GM13976 (cell line): ENCODE measurements at regions not wholly inside any gene's neighbourhood (a gene's known extent, or its start where the extent isn't known, plus 50 kb on each side); places are given as distances from the start of the nearest gene placed in this dataset.

Source experiments
- DNase-seq: peaks from one replicate; pipeline ENCODE4 v3.0.0; 2012; ENCODE audit warnings: low spot score
- in situ Hi-C: fragments of 300-500 bp; cut with MboI; formaldehyde crosslinking; loops from one replicate; pipeline ENCODE4 v1.12.0; 2022; ENCODE audit warnings: low sequenced_read_pairs, mixed read lengths, inconsistent platforms; ENCODE audit not compliant: unreplicated experiment
- TF ChIP-seq, protein P1 (sequence below): IDR thresholded peaks from 2 replicates; pipeline ENCODE4 v1.5.1; 2012; ENCODE audit warnings: borderline replicate concordance, mild to moderate bottlenecking; ENCODE audit not compliant: insufficient read depth; ENCODE audit errors: extremely low read depth, missing control alignments, control extremely low read depth

- DNase-seq = no peak
- in situ Hi-C loops = no loop called here
- TF ChIP-seq, protein P1, sequence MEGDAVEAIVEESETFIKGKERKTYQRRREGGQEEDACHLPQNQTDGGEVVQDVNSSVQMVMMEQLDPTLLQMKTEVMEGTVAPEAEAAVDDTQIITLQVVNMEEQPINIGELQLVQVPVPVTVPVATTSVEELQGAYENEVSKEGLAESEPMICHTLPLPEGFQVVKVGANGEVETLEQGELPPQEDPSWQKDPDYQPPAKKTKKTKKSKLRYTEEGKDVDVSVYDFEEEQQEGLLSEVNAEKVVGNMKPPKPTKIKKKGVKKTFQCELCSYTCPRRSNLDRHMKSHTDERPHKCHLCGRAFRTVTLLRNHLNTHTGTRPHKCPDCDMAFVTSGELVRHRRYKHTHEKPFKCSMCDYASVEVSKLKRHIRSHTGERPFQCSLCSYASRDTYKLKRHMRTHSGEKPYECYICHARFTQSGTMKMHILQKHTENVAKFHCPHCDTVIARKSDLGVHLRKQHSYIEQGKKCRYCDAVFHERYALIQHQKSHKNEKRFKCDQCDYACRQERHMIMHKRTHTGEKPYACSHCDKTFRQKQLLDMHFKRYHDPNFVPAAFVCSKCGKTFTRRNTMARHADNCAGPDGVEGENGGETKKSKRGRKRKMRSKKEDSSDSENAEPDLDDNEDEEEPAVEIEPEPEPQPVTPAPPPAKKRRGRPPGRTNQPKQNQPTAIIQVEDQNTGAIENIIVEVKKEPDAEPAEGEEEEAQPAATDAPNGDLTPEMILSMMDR = no peak
Observed at GRCh38 chr2:5869936-5870335, 177.8 kb downstream of the SOX11 start.

DNA sequence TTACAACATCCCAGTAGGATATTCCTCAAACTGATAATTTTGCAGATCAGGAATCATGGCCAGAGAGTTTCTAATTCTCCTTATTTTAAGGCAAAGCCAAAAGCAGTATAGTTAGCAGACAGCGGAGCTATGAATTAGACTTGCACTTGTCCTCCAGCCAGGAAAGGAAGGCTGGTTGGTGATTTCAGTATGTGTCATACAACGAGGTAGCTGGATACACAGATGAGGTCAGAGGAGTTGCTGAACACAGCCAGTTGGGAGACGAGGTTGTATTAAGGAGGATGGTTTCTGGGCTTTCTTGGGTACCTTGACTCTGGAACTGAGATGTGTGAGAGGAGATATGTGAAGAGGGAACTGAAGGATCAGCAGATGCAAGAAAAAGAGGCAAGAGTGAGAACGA, 185.2 kb downstream of the SOX11 start:
- in situ Hi-C loops = no loop called here
- TF ChIP-seq, protein P1 = no peak
- no peak for DNase-seq

DNA sequence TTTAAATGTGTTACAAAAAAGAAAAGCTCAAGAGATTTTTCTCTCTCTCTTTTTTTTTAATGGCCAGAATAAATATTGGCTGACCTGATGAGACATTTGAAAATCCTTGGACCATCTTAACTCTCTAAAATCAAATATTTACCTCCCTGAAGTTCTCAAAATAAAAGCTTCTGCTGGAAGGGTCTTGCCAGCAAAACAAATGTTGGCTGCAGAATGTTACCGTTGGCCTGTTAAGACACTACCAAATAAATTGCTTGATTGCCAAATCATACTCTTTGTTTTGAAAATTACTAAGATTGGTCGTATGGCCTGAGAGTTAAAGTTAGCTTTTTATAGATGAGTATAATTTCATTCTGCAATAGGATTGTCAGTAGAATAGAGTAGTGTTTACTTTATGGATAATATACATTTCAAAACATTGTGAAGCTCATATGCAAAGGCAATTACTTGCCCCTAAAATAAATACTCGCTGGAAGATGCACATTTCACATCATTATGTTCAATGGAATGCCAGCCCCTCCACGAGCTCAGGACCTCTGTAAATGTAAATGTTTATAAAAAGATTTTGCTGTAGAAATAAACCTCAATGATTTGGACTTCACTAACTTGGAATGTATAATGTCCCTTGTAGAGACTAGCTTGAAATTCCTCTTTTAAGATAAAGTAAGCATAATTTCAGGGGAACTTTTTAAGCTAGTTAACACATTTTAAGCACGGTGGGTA, 193.4 kb downstream of the SOX11 start:
- TF ChIP-seq, protein P1 = no peak
- in situ Hi-C loops = no loop called here
- no peak for DNase-seq

DNA sequence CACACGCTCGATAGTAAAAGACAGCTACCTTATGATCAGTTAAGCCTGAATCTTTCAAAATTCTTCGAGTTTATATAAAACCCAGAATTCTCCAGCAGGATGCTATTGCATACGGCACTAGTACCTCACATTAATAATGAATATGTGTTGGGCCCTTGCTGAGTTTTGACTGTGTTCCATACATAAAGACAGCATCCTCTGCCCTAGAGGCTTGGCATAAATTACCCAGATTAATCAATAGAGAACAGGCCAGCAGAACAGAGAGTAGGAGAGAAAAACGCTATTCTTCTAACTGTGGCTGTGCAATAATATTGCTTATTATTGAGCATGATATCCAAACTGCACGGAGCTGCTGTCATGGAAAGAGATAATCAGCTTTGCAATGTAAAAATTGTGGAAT, 194.3 kb downstream of the SOX11 start:
- DNase-seq = no peak
- TF ChIP-seq, protein P1 = no peak
- in situ Hi-C loops = no loop called here

DNA sequence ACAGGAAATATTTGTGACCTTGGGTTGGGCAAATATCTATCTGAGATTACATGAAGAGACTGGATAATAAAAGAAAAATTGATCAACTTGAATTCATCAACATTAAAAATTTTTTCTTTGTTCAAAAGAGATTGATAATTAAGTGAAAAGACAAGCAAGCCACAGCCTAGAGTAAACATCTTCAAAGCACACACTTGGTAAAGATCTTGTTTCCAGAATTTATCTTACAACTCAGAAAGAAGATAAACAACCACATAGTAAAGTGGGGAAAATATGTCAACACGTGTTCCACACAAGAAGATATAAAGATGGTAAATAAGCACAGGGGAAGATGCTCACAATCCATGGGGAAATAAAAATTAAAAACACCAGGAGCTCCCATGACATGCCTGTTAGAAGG, 195.9 kb downstream of the SOX11 start:
- in situ Hi-C loops = no loop called here
- no peak for DNase-seq
- TF ChIP-seq, protein P1 = no peak

DNA sequence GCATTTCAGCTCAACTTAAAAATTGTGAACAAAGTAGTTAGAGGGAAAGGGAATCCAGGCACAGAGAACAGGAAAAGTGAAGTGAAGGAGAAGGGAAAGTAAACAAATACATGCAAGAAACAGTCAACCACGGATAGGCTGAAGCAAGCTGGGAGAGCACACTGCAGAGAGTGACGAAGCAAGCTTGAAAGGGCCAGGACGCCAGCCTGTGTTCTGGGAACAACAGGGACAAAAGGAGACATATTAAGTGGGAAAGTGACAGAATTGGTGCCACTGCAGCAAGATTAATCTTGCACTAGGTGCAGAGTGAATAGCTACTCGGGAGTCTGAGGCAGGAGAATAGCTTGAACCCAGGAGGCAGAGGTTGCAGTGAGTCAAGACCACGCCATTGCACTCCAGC, 197.3 kb downstream of the SOX11 start:
- DNase-seq = no peak
- TF ChIP-seq, protein P1 = no peak
- in situ Hi-C loops = no loop called here
